ENCODE measurements at regions not wholly inside any gene's neighbourhood (a gene's known extent, or its start where the extent isn't known, plus 50 kb on each side); places are given as distances from the start of the nearest gene placed in this dataset.

GRCh38 chr15:95279277-95280019 is 1048.1 kb downstream of the MCTP2 start:
- TF ChIP-seq CTCF (IDR thresholded peaks at IDR 0.05) (no peak), POLR2A (IDR thresholded peaks at IDR 0.05) (no peak)
